HG03175 (cell line): ENCODE measurements at regions not wholly inside any gene's neighbourhood (a gene's known extent, or its start where the extent isn't known, plus 50 kb on each side); places are given as distances from the start of the nearest gene placed in this dataset.

ENCODE experiments used
- ATAC-seq: cut with Tn5 transposase; IDR thresholded peaks from one replicate; pipeline ENCODE4 v1.9.1; 2021; ENCODE audit warnings: mild to moderate bottlenecking, moderate library complexity; ENCODE audit not compliant: unreplicated experiment

DNA sequence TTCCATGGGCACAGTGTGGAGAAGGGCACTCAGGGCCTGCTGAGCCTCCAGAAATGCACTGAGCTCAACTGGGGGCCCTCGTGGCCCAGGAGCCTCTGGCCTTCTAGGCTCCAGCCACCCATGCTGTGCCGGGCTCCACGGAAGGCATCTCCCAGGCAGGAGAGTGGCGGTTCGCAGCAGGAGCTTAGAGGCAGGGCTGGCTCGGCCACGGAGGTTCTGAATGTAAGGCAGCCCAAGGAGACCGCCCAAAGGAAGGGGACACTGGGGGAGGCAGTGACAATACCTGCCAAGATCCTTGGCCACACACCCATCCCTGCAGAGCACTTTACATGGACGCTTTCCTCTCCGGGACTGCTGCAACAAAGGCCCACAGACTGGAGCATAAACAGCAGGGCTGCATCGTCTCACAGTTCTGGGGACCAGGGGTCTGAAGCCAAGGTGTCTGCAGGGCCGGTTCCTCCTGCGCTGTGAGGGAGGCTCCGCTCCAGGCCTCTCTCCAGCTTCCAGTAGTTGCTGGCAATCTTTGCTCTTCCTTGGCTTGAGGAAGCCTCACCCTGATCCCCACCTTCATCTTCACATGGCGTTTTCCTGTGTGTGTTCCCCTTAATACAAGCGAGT is 128.2 kb upstream of the CDH4 start:
- no peak for ATAC-seq

DNA sequence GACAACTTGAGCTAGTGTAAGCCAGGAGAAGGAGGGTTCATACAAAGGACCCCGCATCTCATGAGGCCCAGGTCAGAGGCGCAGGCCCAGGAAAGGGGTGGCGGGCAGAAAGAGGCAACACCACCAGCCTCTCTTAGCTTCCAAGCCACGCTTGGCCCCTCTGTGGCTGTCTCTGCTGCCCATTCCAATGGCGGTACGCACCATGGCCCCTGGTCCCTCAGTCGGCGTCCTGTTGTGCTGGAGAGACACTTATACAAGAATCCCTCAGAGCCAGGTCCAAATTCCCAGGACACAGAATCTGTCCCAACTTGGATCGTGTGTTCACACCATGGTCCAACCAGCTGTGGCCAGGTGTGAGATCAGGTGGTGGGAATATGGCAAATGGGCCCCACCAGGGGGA is 127.0 kb upstream of the CDH4 start:
- no peak for ATAC-seq

DNA sequence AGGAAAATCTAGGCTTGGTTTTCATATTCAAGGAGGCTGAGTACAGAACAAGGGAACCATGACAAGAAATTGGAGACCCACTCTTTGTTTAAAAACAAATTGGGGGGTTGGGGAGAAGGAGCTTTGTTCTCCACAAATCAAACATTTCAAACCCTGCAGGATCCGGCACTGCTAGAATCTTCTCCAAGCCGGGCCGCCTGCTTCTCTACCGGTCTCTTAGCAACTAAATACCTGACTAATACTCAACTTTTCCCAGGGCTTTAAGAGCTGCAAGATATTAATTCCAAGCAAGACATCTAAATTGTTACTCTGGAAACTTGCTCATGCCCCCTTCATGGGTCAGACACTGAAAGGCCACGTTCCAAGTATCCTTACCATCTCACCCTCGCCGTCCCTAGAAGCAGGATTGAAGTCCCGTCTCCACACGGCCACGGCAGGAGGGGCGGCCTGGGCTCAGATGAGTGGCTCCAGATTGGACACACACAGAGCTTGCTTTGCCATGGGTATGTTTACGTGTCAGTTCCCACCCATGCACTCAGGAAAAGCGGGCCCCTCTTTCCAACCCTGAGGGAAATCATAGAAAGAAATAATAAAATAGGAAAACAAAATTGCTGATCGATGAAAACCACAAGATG is 126.4 kb upstream of the CDH4 start:
- no peak for ATAC-seq

DNA sequence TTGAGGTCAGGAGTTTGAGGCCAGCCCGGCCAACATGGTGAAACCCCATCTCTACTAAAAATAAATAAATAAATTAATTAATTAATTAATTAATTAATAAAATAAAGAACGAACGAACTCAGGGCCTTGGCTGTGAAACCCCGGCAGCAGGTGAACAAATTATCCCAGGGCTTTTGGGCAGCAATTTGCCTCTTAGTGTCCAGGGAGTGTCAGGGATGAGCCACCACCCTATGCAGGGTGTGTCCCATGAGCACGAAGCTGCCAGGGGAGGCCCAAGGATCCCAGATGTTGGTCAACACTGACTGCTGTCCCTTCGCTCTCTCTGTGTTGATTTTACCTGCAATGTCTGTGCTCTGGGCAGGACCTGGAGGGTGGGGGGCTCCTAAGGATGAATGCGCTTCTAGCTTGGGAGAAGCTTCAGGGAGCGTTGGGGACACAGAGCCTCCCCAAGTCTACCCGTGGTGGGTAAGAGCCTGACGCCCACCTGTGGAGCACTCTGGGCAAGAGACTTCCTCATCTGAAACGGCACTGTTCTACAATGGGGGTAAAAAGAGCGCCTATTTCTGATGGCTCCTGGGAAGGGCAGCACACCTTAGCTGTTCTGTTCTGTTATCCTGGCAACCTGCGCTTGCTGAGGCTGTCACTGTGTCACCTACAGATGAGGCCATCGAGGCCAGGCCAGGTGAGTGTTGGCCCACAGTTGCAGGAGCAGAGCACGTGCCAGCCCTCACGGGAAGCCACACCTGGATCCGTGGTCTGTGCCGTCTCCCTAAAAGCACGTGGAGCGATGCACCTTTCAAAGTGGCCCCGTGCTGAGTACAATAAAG is 125.5 kb upstream of the CDH4 start:
- no peak for ATAC-seq

DNA sequence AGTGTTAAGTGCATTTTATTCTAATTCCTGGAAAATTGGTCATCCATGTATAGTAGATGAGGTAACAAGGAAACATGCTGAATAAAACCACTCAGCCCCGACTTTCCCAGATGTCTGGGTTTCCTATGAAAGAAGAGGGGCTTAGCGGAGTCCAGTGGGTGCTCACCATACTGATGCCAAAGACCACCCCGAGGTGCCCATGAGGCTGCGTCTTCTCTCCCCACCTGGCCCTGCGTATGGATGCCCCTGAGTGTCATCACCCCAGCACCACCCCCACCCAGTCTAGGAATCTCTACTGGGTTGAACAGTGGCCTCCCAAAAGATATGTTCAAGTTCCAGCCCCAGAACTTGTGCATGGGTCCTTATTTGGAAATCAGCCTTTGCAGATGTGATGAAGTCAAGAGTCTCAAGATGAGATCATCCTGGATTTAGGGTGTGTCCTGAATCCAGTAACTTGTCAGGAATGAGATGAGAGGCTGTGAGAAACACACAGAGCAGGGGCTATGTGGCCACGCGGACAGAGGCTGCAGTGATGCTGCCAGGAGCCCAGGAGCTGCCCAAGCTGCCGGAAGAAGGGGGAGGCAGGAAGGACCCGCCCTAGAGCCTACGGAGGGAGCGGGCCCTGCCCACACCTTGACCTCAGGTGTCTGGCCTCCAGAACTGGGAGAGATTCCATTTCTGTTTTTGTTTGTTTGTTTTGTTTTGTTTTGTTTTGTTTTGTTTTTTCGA is 124.6 kb upstream of the CDH4 start:
- ATAC-seq: no peak

DNA sequence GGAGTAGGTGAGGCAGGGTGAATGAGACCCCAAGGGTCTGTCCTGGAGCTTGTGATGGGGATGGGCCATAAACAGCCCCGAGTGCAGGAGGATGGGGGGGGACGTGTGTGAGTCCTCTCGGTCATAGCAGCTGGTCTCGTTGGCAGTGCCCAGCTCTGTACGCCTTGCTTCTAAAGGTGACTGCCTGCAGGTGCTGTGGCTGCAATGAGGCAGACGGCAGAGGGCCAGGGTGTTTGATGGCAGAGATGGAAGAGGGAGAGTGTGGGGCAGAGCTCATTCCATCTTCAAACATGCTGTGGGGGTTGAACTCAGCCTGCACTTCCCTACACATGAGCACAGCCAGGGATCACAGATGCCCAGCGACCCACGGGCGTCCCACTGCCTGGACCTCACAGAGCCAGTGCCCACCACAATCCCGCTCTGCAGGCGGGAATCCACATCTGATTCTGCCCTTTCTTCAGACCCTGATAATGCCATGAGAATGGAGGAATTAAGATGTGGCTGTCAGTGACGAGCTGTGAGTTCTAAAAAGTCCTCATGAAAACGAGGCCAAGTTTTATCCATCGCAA is 123.3 kb upstream of the CDH4 start:
- ATAC-seq: no peak

DNA sequence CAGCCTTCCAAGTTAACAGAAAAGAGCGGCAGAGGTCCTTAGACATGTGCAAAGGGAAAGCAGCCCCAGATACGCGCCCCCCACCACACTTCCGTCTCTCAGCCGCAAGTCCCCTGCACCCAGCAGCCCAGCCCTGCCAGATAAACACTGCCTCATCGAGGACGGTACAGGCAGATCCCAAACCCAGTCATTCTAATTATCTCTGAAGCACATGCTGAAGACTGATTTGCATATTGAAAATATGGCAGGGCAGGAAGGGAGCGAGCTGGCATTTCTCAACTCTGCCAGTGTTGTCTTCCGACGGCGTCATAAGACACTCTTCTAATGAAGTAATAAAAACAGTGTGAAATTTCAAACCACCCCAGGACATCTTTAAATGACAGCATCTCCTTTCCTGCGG is 122.8 kb upstream of the CDH4 start:
- no peak for ATAC-seq

DNA sequence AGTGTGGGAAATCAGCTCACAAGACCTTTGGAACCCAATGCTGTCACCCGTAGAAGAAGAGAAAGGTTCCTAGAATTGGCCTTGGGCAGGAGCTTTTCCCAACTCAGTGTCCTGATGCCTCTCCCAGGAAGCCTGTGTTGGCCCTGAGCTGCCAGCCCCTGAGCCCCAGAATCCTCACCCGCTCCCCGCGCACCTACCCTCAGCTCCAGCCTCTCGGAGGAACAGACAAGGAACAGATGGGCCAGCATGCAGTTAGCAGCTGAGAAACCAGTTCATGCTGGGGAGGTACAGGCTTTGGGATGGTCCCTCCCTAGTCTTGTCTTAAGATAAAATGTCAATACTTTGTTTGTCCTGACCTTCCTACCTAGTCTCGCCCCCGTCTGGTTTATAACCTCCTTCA is 121.9 kb upstream of the CDH4 start:
- ATAC-seq: no peak

DNA sequence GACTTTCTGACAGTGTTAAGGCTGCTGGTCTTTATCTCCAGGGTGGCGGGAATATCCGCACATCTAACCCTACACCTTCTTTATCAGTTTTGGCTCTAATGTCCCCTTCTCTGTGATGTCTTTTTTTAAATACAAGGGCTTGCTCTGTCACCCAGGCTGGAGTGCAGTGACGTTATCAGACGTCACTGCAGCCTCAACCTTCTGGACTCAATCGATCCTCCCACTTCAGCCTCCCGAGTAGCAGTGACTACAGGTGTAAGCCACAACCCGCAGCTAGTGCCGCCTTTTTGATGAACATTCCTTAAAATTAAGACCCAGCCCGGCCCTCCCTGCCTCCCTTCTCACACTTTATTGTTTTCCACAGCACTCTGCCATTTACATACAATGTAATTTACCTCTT is 120.1 kb upstream of the CDH4 start:
- ATAC-seq: no peak

DNA sequence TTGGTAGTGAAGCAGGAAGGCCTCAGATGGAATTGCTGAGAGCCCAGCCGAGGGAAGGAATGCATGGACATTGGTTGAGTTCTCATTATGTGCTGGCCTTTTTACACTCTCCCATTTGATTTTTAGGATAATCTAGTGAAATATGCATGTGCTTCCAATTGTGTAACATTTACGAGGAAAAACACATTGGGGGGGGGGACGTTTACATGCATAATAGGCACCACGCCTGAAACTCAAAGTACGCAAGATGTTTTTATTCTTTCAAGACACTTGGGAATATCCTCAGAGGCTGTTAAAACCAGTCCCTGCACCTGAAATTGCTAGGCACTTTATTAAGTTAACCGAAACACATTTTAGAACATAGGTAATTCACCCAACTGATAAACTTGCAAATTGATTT is 118.5 kb upstream of the CDH4 start:
- ATAC-seq: no peak

DNA sequence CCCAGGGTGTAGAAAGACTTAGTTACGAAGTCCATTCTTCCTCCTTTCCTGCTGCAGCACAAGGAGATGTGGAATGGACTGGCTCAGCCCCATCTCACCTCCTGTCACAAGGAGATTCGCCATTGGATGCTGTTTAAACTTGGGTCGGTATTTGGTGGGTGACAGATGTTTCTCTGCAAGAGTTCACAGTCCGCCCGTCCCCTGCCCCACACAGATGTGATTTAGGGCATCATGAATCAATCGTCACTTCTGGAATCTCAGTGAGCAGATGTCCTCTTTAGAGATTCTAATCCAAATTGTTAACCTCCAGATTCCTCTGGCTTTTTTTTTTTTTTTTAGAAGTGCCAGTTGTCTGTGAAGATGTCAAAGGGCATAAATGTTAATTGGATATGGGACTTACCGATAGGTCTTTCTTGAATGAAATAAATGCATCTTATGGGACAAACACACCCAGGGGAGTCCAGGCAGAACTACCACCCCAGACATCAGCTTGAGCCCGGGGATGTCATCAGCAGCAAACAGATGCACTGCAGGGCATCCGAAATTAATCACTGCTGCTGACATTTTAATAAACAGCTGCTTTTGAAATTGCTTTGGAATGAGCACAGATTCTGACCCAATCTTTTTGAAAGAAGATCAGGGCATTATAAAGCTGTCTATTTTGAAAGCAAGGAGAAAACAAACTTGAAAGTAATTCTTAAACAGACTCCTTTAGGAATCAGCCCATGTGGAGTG is 117.6 kb upstream of the CDH4 start:
- ATAC-seq: no peak

DNA sequence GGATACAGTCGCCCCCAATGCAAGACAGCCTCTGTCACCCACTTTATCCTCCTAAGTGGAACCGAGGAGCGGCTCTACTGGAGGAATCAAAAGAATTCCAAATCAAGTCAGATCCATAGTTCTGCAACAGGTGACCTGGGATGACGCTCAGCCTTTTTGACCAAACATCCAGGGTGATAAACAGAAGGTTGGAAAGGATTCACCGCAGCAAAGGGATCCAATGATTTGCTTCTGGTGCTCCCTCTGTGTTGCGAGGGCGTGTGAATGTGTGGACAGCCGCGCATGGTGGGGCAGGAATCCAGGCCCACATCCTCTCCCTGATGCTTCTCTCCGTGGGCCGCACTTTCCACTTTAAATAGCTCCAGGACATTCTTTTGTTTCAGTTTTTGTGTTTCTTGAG is 116.8 kb upstream of the CDH4 start:
- ATAC-seq: no peak

DNA sequence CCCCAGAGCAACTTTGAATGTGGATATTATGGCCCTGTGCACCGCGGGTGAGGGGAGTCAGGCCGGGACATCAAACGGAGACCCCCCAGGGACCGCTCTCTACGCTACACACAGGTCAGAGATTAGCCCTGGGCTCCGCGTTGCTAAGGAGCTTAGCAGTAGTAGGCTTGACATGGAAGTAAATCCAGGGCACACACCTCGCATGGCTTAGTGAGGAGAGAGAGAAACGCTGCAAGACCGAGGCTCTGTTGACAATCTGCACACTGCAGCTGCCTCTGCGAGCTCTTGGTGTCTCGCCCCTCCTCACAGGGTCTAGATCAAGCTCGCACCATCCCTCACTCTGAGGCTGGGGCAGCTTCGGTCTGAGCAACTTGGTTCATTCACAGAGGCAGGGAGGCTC is 116.1 kb upstream of the CDH4 start:
- ATAC-seq: no peak

DNA sequence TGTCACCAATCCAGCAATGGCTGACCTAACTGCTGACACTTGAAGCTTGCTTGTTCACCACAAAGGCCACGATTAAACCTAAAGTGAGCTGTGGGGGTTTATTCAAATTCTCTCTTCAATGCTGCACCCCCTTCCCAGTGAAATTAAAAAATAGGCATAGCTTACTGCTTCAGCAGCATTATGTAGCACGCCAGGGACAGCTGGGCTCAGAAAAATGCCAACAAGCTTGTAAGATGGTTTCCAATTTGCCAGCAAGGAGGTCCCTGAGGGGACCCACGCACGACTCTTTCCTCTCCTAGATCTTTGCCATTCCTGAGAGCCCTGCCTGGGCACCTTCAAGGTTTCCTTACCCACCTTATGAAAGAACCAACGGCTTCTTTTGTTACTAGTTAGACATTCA is 113.5 kb upstream of the CDH4 start:
- no peak for ATAC-seq

DNA sequence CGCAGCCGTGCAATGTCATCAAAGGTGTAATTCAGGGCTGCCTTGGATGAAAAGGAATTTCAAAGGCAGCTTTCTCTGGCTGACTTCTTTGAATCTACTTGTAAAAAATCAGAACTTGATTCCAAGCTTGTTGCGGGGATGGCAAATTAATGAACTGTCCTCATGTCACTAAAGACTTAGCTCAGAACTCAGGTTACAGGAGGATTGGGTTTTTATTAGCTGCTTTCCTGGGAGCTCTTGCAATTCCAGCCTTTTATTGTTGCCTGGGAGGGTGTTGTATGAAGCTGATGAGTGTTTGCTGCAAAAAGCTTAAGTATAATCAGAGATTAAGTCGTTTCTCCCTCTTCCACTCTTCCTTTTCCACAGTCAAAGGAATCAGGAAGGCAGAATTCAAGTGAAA is 113.0 kb upstream of the CDH4 start:
- ATAC-seq: no peak

DNA sequence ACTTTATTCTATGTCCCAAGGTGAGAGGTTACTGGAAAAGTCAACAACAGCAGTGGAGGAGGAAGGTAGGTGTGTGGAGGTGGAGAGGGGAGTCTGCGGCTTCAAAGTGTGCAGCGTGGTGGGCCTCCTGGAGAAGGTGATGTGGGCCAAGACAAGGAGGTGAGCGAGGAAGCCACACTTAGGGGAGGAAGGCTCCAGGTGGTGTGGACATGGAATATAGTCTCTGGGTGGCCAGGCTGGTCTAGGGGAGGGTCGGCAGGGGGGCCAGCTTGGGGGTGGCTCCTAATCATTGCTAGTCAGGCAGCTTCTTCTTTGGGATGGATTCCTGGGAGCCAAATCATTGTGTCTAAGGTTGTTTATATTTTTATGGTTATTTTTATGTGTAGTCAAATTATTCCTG is 111.5 kb upstream of the CDH4 start:
- no peak for ATAC-seq

DNA sequence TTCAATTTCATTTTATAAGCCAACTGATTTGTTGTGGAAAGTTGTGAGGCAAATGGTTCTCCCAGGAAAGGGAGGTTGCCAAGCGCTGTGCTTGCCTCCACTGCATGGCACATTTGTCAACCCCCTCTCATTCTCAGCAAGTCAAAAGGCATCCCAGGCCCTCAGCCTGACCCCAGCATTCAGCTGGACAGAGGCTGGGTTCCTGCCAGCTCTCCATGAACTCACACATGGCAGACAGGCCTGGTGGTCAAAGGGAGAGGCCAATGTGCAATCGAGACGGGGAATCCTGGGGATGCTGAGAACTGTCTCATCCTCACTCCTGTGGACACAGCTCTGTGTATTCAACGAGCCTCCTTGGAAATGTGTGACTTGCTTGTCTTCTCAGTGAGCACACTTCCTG is 106.0 kb upstream of the CDH4 start:
- ATAC-seq: no peak

DNA sequence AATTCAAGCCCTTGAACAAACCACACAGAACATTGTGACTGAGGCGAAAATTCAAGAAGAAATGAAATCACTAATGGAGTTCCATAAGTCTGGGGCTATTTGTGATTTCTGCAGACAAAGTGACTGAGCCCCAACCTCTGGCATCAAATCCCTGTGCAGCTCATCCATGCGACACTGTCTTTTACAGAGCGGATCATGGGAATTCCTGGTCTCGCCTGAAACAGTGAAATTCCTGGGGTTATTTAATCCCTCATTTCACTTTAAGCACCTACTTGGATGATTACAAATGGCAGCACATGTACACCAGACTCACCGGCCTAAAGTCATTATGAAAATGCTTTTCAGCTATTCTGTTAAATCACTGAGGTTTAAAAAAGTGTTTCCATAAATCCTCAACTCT is 102.4 kb upstream of the CDH4 start:
- no peak for ATAC-seq

DNA sequence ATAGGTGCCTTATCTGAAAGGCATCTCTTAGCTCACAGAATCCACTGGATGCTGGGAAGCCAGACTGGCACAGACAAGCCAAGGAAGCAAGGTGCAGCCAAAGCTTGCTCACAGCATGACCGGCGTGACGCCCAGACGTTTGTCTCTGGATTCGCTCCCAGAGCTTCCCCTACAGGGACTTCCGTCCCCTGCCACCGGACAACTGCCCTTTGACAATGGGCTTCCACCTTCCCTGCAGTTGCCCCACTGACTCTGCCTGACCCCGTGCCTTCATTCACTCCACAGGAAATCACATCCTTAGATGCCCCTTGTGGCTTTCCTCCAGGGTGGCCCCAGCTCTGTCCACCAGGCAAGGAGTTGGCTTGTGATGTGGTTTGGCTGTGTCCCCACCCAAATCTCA is 94.8 kb upstream of the CDH4 start:
- ATAC-seq: no peak

DNA sequence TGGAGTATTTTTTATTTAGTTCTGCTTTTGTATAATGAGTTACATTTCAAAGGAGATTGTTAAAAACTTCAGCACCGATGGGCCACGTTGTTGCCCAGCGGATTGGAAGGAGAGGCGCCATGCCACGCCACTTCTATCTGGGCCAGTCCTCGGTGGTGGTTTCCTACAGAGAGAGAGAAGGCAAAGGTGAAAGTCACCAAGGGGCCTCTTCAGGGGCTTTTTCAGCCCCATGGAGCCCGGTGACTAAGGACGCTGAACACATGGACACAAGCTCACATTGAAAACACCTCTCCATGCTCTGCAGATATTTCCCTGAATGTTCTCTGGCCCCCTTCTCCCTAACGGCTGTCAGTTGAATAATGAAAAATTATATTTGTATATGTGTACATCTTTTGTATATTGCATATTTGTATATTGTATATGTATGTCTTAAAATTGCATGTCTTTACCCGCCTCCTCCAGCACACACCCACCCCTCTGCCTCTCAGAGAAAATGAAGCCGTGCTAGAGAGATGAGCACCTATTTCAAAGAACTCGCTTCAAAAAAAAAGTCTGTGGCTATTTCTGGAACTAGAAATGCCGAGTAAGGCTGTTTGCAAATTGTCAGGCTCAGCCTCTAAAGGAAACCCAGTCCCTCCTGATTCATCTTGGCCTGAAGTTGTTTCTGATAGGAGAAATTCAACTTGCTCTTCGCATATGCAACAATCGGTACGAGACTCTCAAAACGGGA is 91.9 kb upstream of the CDH4 start:
- no peak for ATAC-seq
